ENCODE measurements at regions not wholly inside any gene's neighbourhood (a gene's known extent, or its start where the extent isn't known, plus 50 kb on each side); places are given as distances from the start of the nearest gene placed in this dataset.

DNA sequence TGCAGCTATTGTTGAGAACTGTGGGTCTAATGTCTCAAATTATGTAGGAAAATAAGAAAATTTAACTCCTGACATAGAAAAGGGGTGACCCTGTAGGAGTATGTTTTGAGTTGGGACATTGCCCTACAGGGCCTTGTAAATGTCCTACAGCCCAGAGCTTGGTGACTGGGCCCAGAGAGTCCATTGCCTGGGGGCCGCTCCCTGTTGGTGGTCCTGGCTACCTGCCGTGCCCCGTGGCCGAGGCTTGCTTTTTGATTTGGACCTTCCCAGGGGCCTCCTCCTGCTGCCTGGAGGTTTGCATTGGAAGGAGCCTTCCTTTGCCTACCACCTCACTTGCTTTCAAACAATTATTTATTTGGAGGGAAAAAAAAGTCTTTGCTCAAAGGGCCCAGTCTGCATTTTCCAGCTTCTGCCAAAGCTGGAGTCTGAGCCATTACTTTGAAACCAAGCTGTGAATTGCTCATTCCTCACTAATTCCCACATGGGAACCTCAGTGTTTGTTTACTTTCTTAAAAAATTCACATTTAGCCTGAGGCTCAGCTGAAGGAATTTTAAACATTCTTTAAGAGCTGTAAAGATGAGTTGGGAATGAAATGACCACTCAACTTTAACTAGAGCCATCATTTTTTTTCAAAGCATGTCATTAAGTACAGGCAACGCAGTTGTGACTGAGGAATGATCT lies 355.0 kb downstream of the GLRX3 start:
- TF ChIP-seq, protein P1, sequence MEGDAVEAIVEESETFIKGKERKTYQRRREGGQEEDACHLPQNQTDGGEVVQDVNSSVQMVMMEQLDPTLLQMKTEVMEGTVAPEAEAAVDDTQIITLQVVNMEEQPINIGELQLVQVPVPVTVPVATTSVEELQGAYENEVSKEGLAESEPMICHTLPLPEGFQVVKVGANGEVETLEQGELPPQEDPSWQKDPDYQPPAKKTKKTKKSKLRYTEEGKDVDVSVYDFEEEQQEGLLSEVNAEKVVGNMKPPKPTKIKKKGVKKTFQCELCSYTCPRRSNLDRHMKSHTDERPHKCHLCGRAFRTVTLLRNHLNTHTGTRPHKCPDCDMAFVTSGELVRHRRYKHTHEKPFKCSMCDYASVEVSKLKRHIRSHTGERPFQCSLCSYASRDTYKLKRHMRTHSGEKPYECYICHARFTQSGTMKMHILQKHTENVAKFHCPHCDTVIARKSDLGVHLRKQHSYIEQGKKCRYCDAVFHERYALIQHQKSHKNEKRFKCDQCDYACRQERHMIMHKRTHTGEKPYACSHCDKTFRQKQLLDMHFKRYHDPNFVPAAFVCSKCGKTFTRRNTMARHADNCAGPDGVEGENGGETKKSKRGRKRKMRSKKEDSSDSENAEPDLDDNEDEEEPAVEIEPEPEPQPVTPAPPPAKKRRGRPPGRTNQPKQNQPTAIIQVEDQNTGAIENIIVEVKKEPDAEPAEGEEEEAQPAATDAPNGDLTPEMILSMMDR (IDR thresholded peaks at IDR 0.05) = no peak
- TF ChIP-seq EP300 (IDR thresholded peaks at IDR 0.05) (no peak), POLR2A (IDR thresholded peaks at IDR 0.05) (no peak)
